ENCODE measurements at regions not wholly inside any gene's neighbourhood (a gene's known extent, or its start where the extent isn't known, plus 50 kb on each side); places are given as distances from the start of the nearest gene placed in this dataset.

DNA sequence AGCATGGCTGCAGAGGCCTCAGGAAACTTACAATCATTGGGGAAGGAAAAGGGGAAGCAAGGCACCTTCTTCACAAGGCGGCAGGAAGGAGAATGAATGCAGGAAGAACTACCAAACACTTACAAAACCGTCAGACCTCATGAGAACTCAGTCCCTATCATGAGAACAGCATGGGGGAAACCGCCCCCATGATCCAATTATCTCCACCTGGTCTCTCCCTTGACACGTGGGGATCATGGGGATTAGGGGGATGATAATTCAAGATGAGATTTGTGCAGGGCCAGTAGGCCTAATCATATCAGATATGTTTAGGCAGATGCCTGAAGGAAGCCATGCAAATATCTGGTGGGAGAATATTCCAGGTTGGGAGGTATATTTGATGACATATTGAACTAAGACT, 1176.4 kb upstream of the CDH18 start:
- H3K4me3 ChIP-seq (ENCODE audit: low read depth, low read length) = no peak overlapping the region
- TF ChIP-seq, protein P1, sequence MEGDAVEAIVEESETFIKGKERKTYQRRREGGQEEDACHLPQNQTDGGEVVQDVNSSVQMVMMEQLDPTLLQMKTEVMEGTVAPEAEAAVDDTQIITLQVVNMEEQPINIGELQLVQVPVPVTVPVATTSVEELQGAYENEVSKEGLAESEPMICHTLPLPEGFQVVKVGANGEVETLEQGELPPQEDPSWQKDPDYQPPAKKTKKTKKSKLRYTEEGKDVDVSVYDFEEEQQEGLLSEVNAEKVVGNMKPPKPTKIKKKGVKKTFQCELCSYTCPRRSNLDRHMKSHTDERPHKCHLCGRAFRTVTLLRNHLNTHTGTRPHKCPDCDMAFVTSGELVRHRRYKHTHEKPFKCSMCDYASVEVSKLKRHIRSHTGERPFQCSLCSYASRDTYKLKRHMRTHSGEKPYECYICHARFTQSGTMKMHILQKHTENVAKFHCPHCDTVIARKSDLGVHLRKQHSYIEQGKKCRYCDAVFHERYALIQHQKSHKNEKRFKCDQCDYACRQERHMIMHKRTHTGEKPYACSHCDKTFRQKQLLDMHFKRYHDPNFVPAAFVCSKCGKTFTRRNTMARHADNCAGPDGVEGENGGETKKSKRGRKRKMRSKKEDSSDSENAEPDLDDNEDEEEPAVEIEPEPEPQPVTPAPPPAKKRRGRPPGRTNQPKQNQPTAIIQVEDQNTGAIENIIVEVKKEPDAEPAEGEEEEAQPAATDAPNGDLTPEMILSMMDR (conservative IDR thresholded peaks at IDR 0.05; ENCODE audit: low read depth, low read length) = no peak
- no peak for DNase-seq (ENCODE audit: low read depth)

DNA sequence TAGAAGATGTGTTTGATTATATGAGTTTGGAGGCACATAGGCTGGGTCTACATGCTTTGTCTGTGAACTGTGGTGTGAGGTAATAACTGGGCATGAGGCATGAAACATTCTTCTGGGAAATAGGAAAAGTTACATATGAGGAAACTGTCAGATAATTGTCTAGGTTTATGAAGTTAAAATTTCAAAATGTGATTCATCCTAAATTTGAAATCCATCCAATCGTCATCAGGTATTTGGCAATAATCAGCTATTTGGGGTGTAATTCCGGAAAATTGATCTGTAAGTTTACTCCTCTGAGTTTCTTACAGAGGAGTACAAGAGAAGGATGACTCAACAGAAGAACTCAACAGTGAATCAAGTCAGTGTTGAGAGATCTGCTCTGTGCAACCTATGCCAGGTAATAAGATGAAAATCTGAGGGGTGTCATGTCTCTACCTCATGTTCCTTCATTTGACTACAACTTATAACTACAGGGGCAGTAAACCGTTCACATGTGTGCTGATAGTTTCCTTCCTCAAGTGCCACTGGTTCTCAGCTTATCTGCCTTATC, 1171.6 kb upstream of the CDH18 start:
- no peak overlapping the region for H3K4me3 ChIP-seq (ENCODE audit: low read depth, low read length)
- no peak for DNase-seq (ENCODE audit: low read depth)

DNA sequence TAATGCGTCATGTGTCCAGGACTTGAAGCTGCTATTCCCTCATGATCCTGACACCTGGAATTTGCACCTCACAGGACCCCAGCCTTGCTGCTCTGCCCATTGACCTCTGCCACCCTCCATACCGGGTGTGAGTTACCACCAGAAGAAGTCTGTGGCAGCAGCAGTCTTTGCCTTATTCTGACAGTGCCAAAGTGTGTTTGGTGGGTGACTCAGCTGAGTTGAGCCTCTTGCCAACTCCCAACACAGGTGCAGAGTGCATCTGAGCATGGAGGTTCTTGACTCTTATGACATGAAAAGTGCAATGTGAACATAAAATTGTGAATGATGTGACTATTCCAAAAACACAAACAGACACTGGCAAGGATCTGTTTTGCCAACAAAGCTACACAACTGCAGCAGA, 1166.5 kb upstream of the CDH18 start:
- DNase-seq (ENCODE audit: low read depth) = no peak
- TF ChIP-seq, protein P1 (conservative IDR thresholded peaks at IDR 0.05; ENCODE audit: low read depth, low read length) = no peak

More for the DNA sequence above, 1171.6 kb upstream of the CDH18 start:
- TF ChIP-seq, protein P1 (conservative IDR thresholded peaks at IDR 0.05; ENCODE audit: low read depth, low read length) = no peak

DNA sequence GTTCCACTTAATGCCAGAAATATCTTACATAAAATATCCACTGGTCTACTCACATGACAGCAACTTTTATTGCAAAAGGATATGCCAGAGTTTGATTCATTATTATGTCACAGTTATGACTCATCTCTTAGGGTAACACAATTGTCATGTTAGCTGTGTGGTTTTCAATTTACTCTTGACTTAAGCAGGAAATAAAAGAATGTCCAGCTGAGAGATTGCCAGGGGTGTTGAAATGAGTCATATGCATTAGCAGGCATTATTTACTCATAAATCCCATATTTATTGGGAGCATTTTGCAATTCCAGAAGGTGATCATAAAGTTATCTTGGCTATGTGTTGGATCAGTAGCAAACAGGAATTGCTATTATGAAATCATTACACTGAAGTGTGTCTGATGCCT, 1164.6 kb upstream of the CDH18 start:
- TF ChIP-seq, protein P1 (conservative IDR thresholded peaks at IDR 0.05; ENCODE audit: low read depth, low read length) = no peak
- peak; percentile 89 for DNase-seq (ENCODE audit: low read depth)
- H3K4me3 ChIP-seq (ENCODE audit: low read depth, low read length) = no peak overlapping the region

More for the DNA sequence above, 1166.5 kb upstream of the CDH18 start:
- H3K4me3 ChIP-seq (ENCODE audit: low read depth, low read length) = no peak overlapping the region

DNA sequence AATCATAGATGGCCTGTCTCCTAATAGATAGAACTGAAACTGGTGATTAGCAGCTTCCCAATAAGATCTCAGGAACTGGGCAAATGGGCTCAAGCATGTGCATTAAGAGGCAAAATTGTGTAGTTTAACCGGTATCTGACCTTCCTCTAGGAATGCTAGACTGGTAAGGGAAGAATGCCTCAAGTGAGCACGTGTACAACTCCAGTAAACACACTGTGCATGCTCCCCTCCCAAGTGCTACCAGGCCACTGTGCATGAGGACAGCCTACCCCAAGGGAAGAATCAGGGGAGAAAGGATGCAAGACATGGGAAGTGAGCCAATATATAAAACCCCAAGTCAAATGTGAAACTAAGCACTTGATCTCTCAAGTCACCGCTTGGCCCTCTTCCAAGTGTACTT, 1157.4 kb upstream of the CDH18 start:
- H3K4me3 ChIP-seq (ENCODE audit: low read depth, low read length) = no peak overlapping the region
- TF ChIP-seq, protein P1 (conservative IDR thresholded peaks at IDR 0.05; ENCODE audit: low read depth, low read length) = no peak
- peak; percentile 9 for DNase-seq (ENCODE audit: low read depth)

DNA sequence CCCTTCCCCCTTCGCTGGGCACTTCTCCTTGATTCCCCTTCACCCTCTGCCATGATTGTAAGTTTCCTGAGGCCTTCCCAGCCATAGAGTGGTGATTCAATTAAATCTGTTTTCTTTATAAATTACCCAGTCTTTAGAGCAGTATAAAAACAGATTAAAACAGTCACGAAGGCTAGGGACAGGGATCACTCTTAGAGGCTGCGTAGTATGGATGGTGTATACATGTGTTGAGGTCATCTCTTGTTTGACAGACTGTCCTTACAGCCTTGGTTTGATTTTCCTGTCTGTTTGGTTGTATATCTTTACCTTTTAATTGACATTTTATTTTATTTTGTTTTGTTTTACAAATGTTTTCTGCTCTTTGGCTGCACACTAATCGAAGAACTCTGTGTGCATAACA, 1155.7 kb upstream of the CDH18 start:
- no peak overlapping the region for H3K4me3 ChIP-seq (ENCODE audit: low read depth, low read length)
- TF ChIP-seq, protein P1 (conservative IDR thresholded peaks at IDR 0.05; ENCODE audit: low read depth, low read length) = no peak
- DNase-seq (ENCODE audit: low read depth) = no peak

DNA sequence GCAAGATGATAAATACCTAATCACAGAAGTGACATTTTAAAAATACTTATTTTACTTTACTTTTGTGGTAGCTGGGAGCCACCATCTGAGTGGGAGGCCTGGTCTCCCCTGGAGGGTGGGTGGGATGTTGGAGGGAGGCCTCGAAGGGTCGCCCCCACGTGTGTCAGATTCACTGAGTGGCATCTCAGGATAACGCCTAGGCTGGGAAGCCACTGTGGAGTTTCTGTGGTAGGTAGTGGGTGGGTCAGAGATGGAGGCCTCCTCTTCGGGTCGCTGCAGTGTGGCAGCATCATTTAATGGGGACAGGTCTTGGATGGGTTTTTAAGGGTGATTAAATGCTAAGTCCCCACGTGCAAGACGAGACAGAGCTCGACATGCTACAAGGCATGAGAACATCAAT, 1154.8 kb upstream of the CDH18 start:
- no peak overlapping the region for H3K4me3 ChIP-seq (ENCODE audit: low read depth, low read length)
- no peak for DNase-seq (ENCODE audit: low read depth)
- TF ChIP-seq, protein P1 (conservative IDR thresholded peaks at IDR 0.05; ENCODE audit: low read depth, low read length) = no peak

Data from choroid plexus epithelial cell (primary cell).